HG02938 (cell line): ENCODE measurements at regions not wholly inside any gene's neighbourhood (a gene's known extent, or its start where the extent isn't known, plus 50 kb on each side); places are given as distances from the start of the nearest gene placed in this dataset.
A peak's percentile ranks its signal among the peaks of the same experiment; 100 is the strongest.

ENCODE experiments used
- ATAC-seq: cut with Tn5 transposase; IDR thresholded peaks from one replicate; pipeline ENCODE4 v1.9.1; 2021; ENCODE audit warnings: mild to moderate bottlenecking, moderate library complexity; ENCODE audit not compliant: unreplicated experiment

DNA sequence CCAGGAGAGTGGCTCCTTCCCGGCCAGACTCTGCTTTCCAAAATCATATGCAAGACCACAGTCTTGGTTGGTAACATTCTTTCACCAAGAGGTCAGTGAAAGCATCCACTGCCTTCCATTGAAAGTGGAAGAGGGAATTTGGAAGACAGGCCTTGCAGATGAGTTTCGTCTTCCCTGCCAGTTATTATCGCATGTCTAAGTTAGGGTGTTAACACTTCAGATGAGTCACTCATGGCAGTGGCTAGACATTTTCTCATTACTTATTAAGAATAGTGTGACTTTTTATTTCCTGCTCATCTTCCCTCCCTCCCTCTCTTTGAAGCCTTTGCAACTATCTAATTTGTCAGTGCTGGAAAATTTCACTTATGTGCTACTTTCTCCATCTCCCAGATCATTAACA lies 102.9 kb upstream of the EPB41L3 start:
- no peak for ATAC-seq

DNA sequence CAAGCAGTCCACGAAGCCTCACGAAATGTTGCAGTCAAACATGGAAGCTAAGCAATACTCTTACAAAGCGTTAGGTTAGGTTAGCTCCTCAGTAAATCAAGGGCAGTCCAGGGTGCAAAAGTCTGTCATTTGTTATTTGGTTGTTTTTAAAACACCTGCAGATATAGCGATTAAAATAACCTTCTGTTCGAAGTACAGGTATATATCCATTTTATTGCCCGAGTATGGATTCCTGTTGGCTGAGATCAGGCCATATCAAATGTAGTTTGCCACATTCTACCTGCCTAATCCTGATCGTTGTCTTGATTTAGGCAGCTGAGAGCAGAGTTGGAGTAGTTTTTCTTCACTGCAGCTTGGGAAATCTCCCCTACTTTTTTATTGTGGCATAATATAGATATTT lies 99.5 kb upstream of the EPB41L3 start:
- ATAC-seq = no peak

DNA sequence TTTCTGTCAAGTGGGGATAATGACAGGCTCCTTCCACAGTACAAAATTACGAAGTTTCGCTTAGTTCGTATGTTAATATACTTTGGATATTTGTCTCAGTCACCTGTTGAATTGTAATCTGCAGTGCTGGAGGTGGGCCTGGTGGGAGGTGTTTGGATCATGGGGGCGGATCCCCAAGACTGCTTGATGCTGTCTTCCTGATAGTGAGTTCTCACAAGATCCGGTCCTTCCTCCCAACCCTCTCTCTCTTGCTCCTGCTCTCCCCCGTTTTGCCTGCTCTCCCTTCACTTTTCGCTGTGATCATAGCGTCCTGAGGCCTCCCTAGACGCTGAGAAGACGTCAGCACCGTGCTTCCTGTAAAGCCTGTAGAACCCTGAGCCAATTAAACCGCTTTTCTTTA lies 97.1 kb upstream of the EPB41L3 start:
- ATAC-seq = no peak

DNA sequence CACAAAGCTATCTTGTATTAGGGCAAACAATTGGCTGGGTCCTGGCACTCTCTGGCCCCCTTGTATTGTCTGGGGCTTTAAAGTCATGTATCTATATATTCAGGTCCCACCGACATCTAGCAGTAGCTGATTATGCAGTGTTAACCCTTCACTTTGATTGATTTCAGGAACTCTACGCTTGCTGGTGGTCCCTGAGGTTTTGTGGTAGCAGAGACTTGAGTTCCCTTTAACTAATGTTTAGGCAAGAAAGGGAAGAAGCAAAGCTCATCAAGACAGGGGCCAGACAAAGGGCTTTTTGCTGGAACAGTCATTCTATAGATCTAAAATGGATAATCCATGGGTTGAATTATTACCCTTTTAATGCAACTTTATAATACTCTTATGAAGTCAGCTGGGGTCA lies 95.3 kb upstream of the EPB41L3 start:
- ATAC-seq = no peak

GRCh38 chr18:5632041-5632440 lies 88.2 kb upstream of the EPB41L3 start:
- ATAC-seq = no peak

- no peak for ATAC-seq
These were observed 87.2 kb upstream of the EPB41L3 start for GRCh38 chr18:5630900-5631413.

- ATAC-seq = peak; percentile 58
These were observed 86.5 kb upstream of the EPB41L3 start for GRCh38 chr18:5630057-5630899.

DNA sequence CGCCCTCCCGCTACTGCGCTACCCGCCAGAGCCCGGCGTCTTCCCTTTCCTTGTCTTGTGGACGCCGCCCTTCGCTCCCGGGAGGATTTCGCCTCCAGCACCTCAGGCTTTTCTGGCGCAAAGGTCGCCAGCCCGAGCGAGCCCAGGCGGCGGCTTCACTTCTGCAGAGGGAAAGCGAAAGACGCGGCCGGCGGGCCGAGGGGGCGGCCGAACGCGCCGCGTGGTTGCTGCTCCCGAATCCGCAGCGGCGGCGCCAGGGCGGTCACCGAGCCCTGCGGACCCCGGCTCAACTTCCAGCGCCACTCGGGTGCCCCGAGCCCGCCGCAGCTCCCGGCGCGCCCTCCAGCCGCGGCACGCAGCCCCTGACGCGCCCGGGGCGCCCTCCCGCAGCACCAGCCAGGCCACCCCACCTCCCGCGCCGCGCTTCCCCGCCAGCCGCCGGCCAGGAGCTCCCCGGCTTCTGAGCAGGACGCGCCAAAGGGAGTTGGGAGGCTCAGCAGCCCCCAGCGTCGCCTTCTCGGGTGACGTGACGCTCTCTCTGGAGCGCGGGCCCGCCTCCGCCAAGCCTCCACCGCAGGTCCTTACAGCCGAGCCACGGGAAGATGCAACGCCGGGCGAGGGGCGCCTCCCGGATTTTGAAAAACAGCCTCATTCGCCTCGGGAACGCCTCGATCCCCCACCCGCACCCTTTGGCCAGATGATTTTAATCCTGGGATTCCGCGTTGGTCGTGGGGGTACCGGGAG lies 84.9 kb upstream of the EPB41L3 start:
- ATAC-seq = no peak

DNA sequence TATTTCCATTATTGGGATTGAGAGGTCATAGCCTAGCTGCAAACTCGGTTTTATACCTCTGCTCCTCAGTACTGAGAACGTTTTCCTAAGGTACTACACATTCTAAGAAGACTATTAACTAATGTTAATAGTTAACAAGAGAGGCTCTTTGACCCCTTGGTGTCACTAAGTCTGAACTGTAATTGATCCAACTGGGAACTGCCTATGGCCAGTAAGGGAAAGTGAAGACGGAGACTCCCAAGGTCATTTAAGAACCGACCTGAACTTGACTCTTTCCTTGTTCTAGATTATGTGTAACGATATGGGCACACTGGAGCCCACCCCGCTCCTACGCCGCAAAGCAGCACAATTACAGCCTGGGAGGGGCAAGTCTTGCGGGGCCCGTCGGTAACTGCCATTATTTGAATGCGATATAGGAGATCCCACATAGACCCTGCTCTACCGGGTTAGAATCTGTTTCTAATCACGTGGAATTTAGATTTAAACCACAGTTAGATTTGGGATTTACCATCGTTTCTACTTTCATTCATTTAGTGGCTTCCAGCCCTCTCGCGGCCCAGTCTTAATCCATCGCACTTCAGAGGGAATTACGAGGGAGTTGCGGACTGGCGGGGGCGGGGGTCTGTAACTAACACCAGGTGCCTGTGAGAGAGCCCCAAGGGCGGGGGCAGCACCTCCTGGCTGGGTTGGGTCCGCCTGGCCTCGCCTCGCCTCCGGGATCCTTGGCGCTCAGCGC lies 84.1 kb upstream of the EPB41L3 start:
- ATAC-seq = no peak

GRCh38 chr18:5626130-5626880 lies 82.5 kb upstream of the EPB41L3 start:
- ATAC-seq = no peak

DNA sequence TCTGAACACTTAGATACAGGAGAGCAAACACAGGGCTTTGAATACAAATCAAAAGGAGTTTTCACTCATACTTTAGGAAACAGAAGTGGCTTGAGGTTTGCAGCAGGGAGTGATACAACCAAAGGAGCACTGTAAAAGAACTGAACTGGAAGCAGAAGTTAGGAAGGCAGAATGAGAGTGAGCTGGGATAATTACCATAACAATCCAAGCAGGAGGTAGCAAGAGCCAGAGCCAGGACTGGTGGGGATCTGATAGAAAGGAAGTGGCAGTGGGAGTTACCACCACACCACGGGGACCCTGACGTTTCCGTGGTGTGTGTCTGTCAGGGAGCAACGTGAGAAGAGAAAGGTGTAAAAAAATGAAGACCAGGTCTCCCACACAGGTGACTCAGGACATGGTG lies 81.3 kb upstream of the EPB41L3 start:
- no peak for ATAC-seq

DNA sequence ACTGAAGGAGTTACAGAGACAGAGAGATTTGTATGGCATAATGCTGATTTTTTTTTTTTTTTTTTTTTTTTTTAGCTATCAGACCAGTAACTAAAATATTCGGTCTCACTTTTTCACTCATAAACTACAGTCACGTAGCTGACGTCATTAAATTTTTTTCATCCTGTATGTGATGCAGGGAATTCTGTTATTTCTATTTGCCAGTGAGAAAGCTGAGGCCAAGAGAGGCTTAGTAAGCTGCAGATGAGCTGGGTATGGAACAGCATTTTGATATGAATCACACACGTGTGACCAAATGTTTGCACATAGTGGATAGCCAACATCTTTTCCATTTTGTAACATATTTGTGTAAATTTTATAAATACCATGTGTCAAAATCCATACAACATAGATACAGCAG lies 79.1 kb upstream of the EPB41L3 start:
- no peak for ATAC-seq

DNA sequence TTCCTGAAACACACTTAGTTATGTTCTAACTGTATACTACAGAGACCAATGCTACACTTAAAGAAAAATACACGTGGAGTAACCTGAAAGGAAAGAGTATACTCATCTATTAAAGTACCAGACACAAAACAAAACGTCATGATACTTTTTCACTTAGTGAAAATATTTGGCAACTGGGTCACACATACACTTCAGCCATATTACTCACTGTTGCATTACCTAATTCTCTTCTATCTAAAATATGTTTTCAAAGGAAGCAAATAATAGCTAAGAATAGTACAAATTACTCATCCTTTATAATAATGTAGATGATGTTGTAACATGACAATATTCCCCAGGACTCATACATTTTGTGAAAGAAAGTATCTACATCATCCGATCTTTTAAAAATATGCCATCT lies 76.5 kb upstream of the EPB41L3 start:
- ATAC-seq = no peak

DNA sequence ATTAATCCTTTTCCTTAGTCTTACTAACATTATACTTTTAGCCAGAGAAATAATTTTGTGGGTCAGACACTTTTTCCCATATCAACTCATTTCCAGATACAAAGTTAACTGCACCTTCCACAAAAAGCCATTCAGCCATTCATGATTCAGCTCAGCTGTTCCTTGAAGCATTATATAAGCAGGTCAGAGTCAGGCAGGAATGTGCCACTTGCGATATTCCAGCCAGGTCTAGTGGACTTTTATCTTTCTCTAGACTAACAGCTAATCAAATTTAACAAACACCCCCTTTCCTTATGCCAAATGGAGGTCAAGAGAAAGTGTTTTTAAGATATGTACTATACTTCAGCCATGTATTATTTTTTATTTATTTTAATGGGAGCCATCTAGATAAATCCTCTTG lies 75.6 kb upstream of the EPB41L3 start:
- no peak for ATAC-seq

GRCh38 chr18:5618047-5618688 lies 74.4 kb upstream of the EPB41L3 start:
- no peak for ATAC-seq

- ATAC-seq = no peak
These were observed 67.4 kb upstream of the EPB41L3 start for GRCh38 chr18:5611221-5611620.

GRCh38 chr18:5608846-5609245 lies 65.0 kb upstream of the EPB41L3 start:
- ATAC-seq = no peak

- no peak for ATAC-seq
These were observed 63.2 kb upstream of the EPB41L3 start for GRCh38 chr18:5606951-5607350.

DNA sequence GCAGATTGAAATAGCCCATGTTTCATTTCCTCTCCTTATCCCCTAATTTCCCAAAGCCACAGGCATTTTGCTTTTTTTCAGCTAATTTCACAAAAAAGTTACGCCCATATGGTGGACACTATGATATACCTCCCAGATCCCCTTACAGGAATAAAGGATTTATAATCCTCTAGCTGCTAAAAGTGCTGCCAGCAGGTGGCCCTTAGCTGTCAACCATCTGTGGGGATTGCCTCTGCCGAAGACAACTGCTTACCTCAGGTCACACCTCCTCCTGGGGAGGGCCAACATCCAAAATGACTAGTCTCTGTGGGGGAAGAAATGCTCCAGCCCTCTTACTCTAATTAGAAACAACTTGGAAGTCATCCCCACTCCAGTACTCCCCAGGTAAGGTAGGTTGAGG lies 61.0 kb upstream of the EPB41L3 start:
- no peak for ATAC-seq

DNA sequence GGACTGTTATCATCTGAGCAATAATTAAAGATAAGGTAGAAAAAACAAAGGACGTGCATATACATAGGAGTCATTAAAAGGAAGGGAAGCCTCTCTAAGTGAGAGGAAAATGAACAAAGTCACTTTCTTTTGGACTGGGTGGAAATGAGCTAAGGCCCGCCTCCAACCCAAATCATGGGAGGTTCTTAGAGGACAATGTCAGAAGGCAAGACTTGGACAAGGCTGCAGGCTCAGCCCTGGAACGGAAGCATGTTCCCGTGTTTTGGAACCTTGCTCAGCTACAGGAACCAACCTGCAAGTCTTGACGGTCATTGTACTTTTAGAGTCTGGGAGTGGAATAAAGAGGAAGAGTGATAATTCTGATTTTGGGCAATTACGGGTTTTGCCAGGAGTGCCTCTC lies 59.4 kb upstream of the EPB41L3 start:
- ATAC-seq = no peak
